ENCODE measurements at regions not wholly inside any gene's neighbourhood (a gene's known extent, or its start where the extent isn't known, plus 50 kb on each side); places are given as distances from the start of the nearest gene placed in this dataset.
A peak's percentile ranks its signal among the peaks of the same experiment; 100 is the strongest.

DNA sequence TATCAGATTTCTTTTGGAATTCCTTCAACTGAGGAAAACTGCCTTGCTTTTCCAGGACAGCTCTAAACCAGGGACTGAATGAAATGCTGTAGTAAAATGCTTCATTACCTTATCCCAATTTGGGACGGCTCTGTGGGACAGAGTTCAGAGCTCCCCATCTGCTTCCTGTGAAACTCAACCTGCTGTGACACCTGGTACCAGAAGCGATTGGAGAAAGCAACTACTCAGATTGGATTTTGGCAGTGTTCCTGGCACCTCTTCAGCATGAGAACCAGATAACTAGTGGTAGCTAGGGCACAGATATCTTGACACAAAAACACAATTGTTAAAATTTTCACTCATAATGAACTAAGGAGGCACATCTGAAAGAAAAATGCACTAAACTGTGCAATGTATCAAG lies 539.1 kb downstream of the SI start:
- peak; percentile 34 for DNase-seq

DNA sequence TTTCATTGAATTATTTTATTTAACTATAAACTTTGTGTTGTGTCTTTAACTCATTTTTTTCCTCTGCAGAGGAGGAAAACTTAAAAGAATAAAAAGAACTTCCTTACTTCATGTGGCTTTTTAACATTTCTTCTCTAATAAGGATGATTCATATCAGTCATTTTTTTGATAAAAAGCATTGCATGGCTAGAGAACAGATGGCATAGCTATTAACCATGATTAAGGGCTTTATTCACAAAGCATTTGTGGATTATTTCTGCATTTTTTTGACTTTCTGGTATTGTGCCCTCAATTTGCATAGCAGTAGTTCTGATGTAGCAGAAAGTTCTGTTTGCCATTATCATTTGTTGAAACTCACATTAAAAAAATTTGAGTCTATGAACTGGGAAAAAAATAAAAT lies 540.8 kb downstream of the SI start:
- DNase-seq, result no peak

- DNase-seq, result peak; percentile 94
These were observed 545.0 kb downstream of the SI start for GRCh38 chr3:164533275-164533674.

DNA sequence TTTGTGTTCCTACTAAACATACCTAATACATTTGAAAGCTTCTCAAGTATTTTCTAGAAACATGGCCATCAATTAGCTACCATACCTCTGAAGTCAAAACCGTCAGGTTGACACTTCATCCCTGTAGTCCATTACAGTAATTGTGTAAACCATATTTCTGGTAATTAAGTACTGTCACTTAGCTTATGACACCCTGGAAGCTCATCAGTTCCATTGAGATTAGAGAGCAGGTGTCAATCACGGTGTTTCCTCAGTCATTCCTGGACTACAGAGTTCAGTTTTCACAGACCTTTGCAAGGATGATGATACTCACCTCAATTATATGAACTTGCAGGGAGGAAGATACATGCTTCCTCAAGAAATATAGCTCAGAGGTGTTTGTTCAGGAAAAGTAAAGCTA lies 552.0 kb downstream of the SI start:
- no peak for DNase-seq

- DNase-seq, result no peak
These were observed 554.1 kb downstream of the SI start for GRCh38 chr3:164524201-164524600.

GRCh38 chr3:164522073-164522763 lies 556.1 kb downstream of the SI start:
- DNase-seq, result no peak

DNA sequence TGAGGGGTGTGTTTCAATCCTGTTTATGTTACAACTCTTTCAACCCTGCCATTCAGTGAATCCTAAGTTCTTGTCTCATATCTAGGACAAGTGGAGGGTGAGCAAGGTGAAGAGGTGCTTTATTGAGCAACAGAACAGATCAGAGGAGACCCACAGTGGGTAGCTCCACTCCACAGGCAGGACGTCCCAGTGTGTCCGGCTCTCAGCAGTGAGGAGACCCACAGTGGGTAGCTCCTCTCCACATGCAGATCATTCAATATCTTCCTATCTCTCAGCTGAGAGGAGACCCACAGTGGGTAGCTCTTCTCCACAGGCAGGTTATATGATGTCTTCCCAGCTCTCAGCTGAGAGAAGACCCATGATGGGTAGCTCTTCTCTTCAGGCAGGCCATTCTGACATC lies 556.7 kb downstream of the SI start:
- DNase-seq, result no peak

DNA sequence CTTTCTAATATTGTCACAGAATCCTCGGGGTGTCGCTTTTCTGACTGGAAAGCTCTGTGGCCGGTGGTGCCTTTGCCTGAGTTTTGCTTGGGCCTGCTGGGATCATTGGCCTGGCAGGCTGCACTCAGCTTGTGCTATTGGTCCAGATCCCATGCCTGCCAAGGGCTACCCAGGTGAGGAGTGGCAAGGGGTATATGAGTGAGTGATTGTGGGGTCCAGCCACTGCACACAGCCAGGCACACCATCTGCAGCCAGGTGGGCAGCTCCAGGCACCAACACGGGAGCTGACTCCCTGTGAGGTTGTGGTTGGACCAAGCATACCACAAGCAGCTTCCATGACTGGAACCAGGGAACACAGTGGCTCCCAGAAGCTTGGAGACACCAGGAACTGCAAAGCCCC lies 557.2 kb downstream of the SI start:
- no peak for DNase-seq

- no peak for DNase-seq
These were observed 563.0 kb downstream of the SI start for GRCh38 chr3:164515256-164515655.

GRCh38 chr3:164514576-164514975 lies 563.7 kb downstream of the SI start:
- no peak for DNase-seq

DNA sequence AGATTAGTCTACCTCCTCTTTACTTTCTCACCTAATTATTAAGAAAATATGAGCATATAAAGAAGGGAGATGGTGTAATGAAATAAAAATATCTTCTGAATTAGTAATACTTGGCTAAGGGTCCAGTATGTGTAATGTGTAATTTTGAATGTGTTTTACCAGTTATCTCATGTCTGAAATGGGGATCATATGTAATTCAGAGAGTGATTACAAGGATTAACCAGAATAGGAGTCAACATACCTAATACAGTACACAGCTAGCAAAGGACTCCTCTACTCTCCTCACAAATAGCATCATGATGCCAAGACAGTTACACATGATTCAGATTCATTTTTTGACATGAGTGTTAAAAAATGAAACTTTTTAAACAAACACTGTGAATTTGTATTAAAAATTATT lies 570.4 kb downstream of the SI start:
- DNase-seq, result no peak

DNA sequence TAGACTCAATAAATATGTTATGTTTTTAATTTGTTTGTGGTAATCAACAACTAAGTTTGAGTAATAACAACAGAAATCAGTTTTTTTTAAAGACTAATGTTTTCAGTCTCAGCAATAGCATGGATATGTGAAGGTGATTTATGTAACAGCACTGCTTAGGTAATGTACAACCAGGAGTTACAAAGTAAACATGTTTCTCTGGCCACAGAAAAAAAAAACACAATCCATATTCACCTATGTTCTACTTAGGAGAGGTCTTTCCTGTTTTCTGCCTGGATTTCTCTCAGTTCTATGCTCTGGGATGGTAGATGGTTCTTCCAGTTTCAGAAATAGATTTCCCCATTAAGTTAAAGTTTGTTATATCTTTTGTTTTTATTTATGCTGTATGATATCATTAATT lies 579.4 kb downstream of the SI start:
- no peak for DNase-seq

- DNase-seq, result no peak
These were observed 589.4 kb downstream of the SI start for GRCh38 chr3:164488893-164489292.

DNA sequence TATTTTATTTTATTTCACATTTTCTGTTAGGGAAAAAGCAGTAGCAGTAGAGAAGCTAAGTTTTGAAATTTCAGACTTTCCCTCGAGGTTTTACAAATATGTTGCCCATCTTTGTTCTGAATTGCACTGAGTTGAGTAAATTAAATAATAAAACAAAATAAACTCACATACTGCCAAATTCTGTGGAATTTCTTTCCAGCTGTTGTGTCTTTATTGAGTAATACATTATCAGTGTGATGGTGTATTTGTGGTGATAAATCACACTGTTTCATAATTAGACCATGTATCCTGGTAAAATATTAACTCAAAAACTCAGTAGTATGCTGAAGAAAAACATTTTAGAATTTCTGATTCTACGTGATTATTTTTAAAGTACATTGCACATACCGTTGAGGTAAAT lies 592.1 kb downstream of the SI start:
- no peak for DNase-seq

- no peak for DNase-seq
These were observed 598.3 kb downstream of the SI start for GRCh38 chr3:164479978-164480377.

GRCh38 chr3:164479406-164479805 lies 598.9 kb downstream of the SI start:
- DNase-seq, result no peak

DNA sequence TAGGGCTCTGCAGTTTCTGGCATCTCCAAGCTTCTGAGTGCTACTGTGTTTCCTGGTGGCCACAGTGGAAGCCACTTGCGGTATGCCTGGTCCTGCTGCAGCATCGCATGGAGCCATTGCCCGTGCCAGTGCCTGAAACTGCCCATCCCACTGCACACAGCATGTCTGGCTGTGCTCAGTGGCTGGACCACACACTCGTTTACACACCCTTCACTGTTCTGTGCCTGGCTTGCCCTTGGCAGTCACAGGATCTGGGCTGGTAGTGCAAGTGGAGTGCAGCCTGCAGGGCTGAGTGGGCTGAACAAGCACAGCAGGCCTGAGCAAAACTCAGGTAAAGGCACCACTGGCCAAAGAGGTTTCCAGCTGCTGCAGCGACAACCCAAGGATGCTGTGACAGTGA lies 600.0 kb downstream of the SI start:
- DNase-seq, result no peak

DNA sequence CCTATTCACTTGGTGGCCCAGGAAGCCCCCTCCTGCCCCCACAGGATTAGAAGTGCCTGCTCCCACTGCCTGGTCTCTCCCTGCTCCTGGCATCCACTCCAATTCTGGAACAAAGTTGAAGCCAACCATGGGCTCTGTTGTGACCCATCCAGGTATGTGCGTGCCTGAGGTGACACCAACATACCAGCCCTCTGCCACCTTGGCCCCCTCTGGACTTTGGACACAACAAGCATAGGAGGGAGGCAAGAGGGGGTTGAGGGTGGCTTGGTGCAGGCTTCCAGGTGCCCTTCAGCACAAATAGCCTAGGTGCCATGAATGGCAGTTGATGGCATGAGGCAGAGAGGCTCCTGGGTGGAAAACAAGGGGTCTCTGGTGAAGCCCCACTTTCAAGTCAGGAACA lies 600.9 kb downstream of the SI start:
- DNase-seq, result no peak

GRCh38 chr3:164476631-164477030 lies 601.7 kb downstream of the SI start:
- DNase-seq, result no peak

DNA sequence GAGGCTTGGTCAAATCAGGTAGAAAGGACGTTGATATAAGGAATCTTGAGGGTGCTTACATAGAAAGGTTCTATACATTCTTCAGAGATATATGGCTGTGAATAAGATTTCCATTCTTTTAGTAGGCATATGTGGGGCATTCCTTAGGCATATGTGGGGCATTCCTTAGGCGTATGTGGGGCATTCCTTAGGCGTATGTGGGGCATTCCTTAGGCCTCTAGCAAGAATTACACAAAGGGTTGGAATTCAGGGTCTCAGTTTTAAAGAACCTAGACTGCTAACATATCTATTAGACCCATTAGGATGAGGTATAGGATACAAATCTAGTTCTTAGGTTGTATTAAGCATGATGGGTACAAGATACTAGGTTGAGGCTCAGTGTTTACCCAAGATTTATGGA lies 607.8 kb downstream of the SI start:
- DNase-seq, result no peak

GRCh38 chr3:164468055-164468454 lies 610.2 kb downstream of the SI start:
- DNase-seq, result no peak

- no peak for DNase-seq
These were observed 611.3 kb downstream of the SI start for GRCh38 chr3:164467007-164467406.

- DNase-seq, result no peak
These were observed 613.1 kb downstream of the SI start for GRCh38 chr3:164465172-164465571.

DNA sequence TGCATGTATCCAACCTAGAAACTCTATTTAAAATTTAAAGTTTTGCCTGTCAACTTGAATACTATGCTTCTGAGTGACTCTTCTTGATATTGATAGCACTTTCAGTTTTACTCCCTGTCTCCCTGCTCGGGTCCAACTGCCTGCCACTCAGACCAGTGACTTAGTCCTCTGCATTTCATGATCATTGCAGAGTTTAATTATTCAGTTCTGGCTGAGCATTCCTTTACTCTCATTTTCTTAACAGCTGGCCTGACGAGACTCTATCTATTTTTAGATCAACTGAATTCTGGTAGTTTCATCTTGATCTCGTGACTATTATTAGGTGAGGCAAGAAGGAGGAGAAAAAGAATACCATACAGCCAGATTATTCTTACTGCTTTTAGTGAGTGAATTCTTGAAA lies 617.4 kb downstream of the SI start:
- DNase-seq, result no peak

- no peak for DNase-seq
These were observed 618.7 kb downstream of the SI start for GRCh38 chr3:164459521-164460151.

Data from DMS153 (cell line).